ENCODE measurements at regions not wholly inside any gene's neighbourhood (a gene's known extent, or its start where the extent isn't known, plus 50 kb on each side); places are given as distances from the start of the nearest gene placed in this dataset.
"Not testable (repeated sequence)": the region's sequence is repeated elsewhere in the genome, so short reads cannot be mapped to it uniquely, and the experiment has no call there.

GRCh38 chr2:175796422-175796821 lies 205.6 kb downstream of the LNPK start:
- not testable (repeated sequence) for DNase-seq; H3K27ac Mint-ChIP-seq; H3K4me3 ChIP-seq (ENCODE audit: low read depth, low read length); H3K4me1 ChIP-seq (ENCODE audit: control insufficient read depth, insufficient read depth, low read length, poor library complexity, severe bottlenecking); H3K4me1 Mint-ChIP-seq; H3K4me3 Mint-ChIP-seq; H3K27ac ChIP-seq (ENCODE audit: insufficient read depth, low read length, poor library complexity, severe bottlenecking); H3K27me3 Mint-ChIP-seq; H3K36me3 ChIP-seq (ENCODE audit: control insufficient read depth, insufficient read depth, low read length); ATAC-seq (ENCODE audit: low read depth in 2 of 2); H3K9me3 ChIP-seq (ENCODE audit: control insufficient read depth in 2 of 2, low read length in 2 of 2); H3K27me3 ChIP-seq (ENCODE audit: control insufficient read depth, insufficient read depth, low read length); H3K36me3 Mint-ChIP-seq
- H3K9me3 Mint-ChIP-seq = peaks cover 2 to 29% (median 9%) of the 10 kb centered on the region in 7 donors

GRCh38 chr2:175793648-175794047 lies 208.4 kb downstream of the LNPK start:
- no peak for ATAC-seq (ENCODE audit: low read depth in 2 of 2)
- no peaks in the 10 kb centered on the region for H3K36me3 Mint-ChIP-seq
- no peak overlapping the region for H3K27ac ChIP-seq (ENCODE audit: insufficient read depth, low read length, poor library complexity, severe bottlenecking)
- H3K27me3 ChIP-seq (ENCODE audit: control insufficient read depth, insufficient read depth, low read length) = no peaks in the 10 kb centered on the region
- peaks cover 2 to 27% (median 9%) of the 10 kb centered on the region in 7 donors for H3K9me3 Mint-ChIP-seq
- H3K4me1 ChIP-seq (ENCODE audit: control insufficient read depth, insufficient read depth, low read length, poor library complexity, severe bottlenecking) = no peaks in the 10 kb centered on the region
- no peak overlapping the region for H3K4me3 Mint-ChIP-seq
- no peak overlapping the region for H3K27ac Mint-ChIP-seq
- no peaks in the 10 kb centered on the region for H3K36me3 ChIP-seq (ENCODE audit: control insufficient read depth, insufficient read depth, low read length)
- peaks cover 0 to 4% of the 10 kb centered on the region in 2 experiments for H3K9me3 ChIP-seq (ENCODE audit: control insufficient read depth in 2 of 2, low read length in 2 of 2)
- DNase-seq = no peak
- H3K27me3 Mint-ChIP-seq = peaks cover 8% of the 10 kb centered on the region
- no peaks in the 10 kb centered on the region for H3K4me1 Mint-ChIP-seq
- H3K4me3 ChIP-seq (ENCODE audit: low read depth, low read length) = no peak overlapping the region

- H3K27ac ChIP-seq (ENCODE audit: insufficient read depth, low read length, poor library complexity, severe bottlenecking) = no peak overlapping the region
- H3K4me1 ChIP-seq (ENCODE audit: control insufficient read depth, insufficient read depth, low read length, poor library complexity, severe bottlenecking) = no peaks in the 10 kb centered on the region
- H3K27me3 Mint-ChIP-seq = peaks cover 8% of the 10 kb centered on the region
- no peak overlapping the region for H3K4me3 Mint-ChIP-seq
- peaks cover 1 to 20% (median 5%) of the 10 kb centered on the region in 7 donors for H3K9me3 Mint-ChIP-seq
- H3K4me3 ChIP-seq (ENCODE audit: low read depth, low read length) = no peak overlapping the region
- no peaks in the 10 kb centered on the region for H3K4me1 Mint-ChIP-seq
- peaks cover 0 to 4% of the 10 kb centered on the region in 2 experiments for H3K9me3 ChIP-seq (ENCODE audit: control insufficient read depth in 2 of 2, low read length in 2 of 2)
- ATAC-seq (ENCODE audit: low read depth in 2 of 2) = no peak
- no peaks in the 10 kb centered on the region for H3K27me3 ChIP-seq (ENCODE audit: control insufficient read depth, insufficient read depth, low read length)
- H3K36me3 Mint-ChIP-seq = no peaks in the 10 kb centered on the region
- no peaks in the 10 kb centered on the region for H3K36me3 ChIP-seq (ENCODE audit: control insufficient read depth, insufficient read depth, low read length)
- DNase-seq = no peak
- H3K27ac Mint-ChIP-seq = no peak overlapping the region
These were observed 209.2 kb downstream of the LNPK start for GRCh38 chr2:175792881-175793280.

- Mint-ChIP-seq H3K4me1 (no peaks in the 10 kb centered on the region), H3K9me3 (peaks cover 0 to 18% (median 5%) of the 10 kb centered on the region in 7 donors)
These were observed 209.9 kb downstream of the LNPK start for GRCh38 chr2:175792199-175792598.

GRCh38 chr2:175786471-175787124 lies 215.5 kb downstream of the LNPK start:
- no peak overlapping the region for H3K4me3 ChIP-seq (ENCODE audit: low read depth, low read length)
- H3K4me1 ChIP-seq (ENCODE audit: control insufficient read depth, insufficient read depth, low read length, poor library complexity, severe bottlenecking) = no peaks in the 10 kb centered on the region
- ATAC-seq (ENCODE audit: low read depth in 2 of 2) (no peak), DNase-seq (no peak)
- no peak overlapping the region for H3K4me3 Mint-ChIP-seq
- H3K36me3 Mint-ChIP-seq = no peaks in the 10 kb centered on the region
- H3K27ac ChIP-seq (ENCODE audit: insufficient read depth, low read length, poor library complexity, severe bottlenecking) = no peak overlapping the region
- no peaks in the 10 kb centered on the region for H3K36me3 ChIP-seq (ENCODE audit: control insufficient read depth, insufficient read depth, low read length)
- no peaks in the 10 kb centered on the region for H3K9me3 Mint-ChIP-seq
- H3K27me3 ChIP-seq (ENCODE audit: control insufficient read depth, insufficient read depth, low read length) = no peaks in the 10 kb centered on the region
- H3K4me1 Mint-ChIP-seq = no peaks in the 10 kb centered on the region
- no peak overlapping the region for H3K27ac Mint-ChIP-seq
- peaks cover 4% of the 10 kb centered on the region for H3K27me3 Mint-ChIP-seq
- no peaks in the 10 kb centered on the region for H3K9me3 ChIP-seq (ENCODE audit: control insufficient read depth in 2 of 2, low read length in 2 of 2)

More at GRCh38 chr2:175792199-175792598, 209.9 kb downstream of the LNPK start:
- H3K4me3 ChIP-seq (ENCODE audit: low read depth, low read length) = no peak overlapping the region
- peaks cover 0 to 4% of the 10 kb centered on the region in 2 experiments for H3K9me3 ChIP-seq (ENCODE audit: control insufficient read depth in 2 of 2, low read length in 2 of 2)
- DNase-seq (no peak), ATAC-seq (ENCODE audit: low read depth in 2 of 2) (no peak)
- Mint-ChIP-seq H3K27ac (no peak overlapping the region), H3K36me3 (no peaks in the 10 kb centered on the region), H3K4me3 (no peak overlapping the region), H3K27me3 (peaks cover 8% of the 10 kb centered on the region)
- H3K4me1 ChIP-seq (ENCODE audit: control insufficient read depth, insufficient read depth, low read length, poor library complexity, severe bottlenecking) = no peaks in the 10 kb centered on the region
- no peaks in the 10 kb centered on the region for H3K36me3 ChIP-seq (ENCODE audit: control insufficient read depth, insufficient read depth, low read length)
- no peaks in the 10 kb centered on the region for H3K27me3 ChIP-seq (ENCODE audit: control insufficient read depth, insufficient read depth, low read length)
- no peak overlapping the region for H3K27ac ChIP-seq (ENCODE audit: insufficient read depth, low read length, poor library complexity, severe bottlenecking)

- DNase-seq; H3K4me3 Mint-ChIP-seq; H3K4me1 ChIP-seq (ENCODE audit: control insufficient read depth, insufficient read depth, low read length, poor library complexity, severe bottlenecking); H3K27me3 Mint-ChIP-seq; H3K4me3 ChIP-seq (ENCODE audit: low read depth, low read length); H3K27me3 ChIP-seq (ENCODE audit: control insufficient read depth, insufficient read depth, low read length); ATAC-seq (ENCODE audit: low read depth in 2 of 2); H3K36me3 ChIP-seq (ENCODE audit: control insufficient read depth, insufficient read depth, low read length); H3K4me1 Mint-ChIP-seq; H3K9me3 ChIP-seq (ENCODE audit: control insufficient read depth in 2 of 2, low read length in 2 of 2); H3K36me3 Mint-ChIP-seq; H3K27ac ChIP-seq (ENCODE audit: insufficient read depth, low read length, poor library complexity, severe bottlenecking): not testable (repeated sequence)
- Mint-ChIP-seq H3K27ac (peak overlapping the region in 1 of 3 donors; percentile 57), H3K9me3 (peaks cover 0 to 12% (median 4%) of the 10 kb centered on the region in 7 donors)
These were observed 224.7 kb downstream of the LNPK start for GRCh38 chr2:175777337-175777736.

GRCh38 chr2:175769200-175769599 lies 232.9 kb downstream of the LNPK start:
- no peaks in the 10 kb centered on the region for H3K4me1 Mint-ChIP-seq
- no peaks in the 10 kb centered on the region for H3K4me1 ChIP-seq (ENCODE audit: control insufficient read depth, insufficient read depth, low read length, poor library complexity, severe bottlenecking)
- no peaks in the 10 kb centered on the region for H3K27me3 ChIP-seq (ENCODE audit: control insufficient read depth, insufficient read depth, low read length)
- no peak overlapping the region for H3K4me3 ChIP-seq (ENCODE audit: low read depth, low read length)
- H3K36me3 Mint-ChIP-seq = no peaks in the 10 kb centered on the region
- H3K9me3 ChIP-seq (ENCODE audit: control insufficient read depth in 2 of 2, low read length in 2 of 2) = no peaks in the 10 kb centered on the region
- no peak overlapping the region for H3K27ac ChIP-seq (ENCODE audit: insufficient read depth, low read length, poor library complexity, severe bottlenecking)
- ATAC-seq (ENCODE audit: low read depth in 2 of 2) (no peak), DNase-seq (no peak)
- no peaks in the 10 kb centered on the region for H3K36me3 ChIP-seq (ENCODE audit: control insufficient read depth, insufficient read depth, low read length)
- no peak overlapping the region for H3K4me3 Mint-ChIP-seq
- H3K9me3 Mint-ChIP-seq = peaks cover 0 to 8% (median 2%) of the 10 kb centered on the region in 7 donors
- H3K27me3 Mint-ChIP-seq = no peaks in the 10 kb centered on the region
- no peak overlapping the region for H3K27ac Mint-ChIP-seq

- H3K4me1 Mint-ChIP-seq = no peaks in the 10 kb centered on the region
- no peak for DNase-seq
- no peaks in the 10 kb centered on the region for H3K4me1 ChIP-seq (ENCODE audit: control insufficient read depth, insufficient read depth, low read length, poor library complexity, severe bottlenecking)
- H3K27ac Mint-ChIP-seq = no peak overlapping the region
- no peaks in the 10 kb centered on the region for H3K36me3 Mint-ChIP-seq
- peaks cover 0 to 5% (median 2%) of the 10 kb centered on the region in 7 donors for H3K9me3 Mint-ChIP-seq
- H3K9me3 ChIP-seq (ENCODE audit: control insufficient read depth in 2 of 2, low read length in 2 of 2) = no peaks in the 10 kb centered on the region
- no peak for ATAC-seq (ENCODE audit: low read depth in 2 of 2)
- H3K4me3 Mint-ChIP-seq = no peak overlapping the region
- no peaks in the 10 kb centered on the region for H3K27me3 ChIP-seq (ENCODE audit: control insufficient read depth, insufficient read depth, low read length)
- no peak overlapping the region for H3K4me3 ChIP-seq (ENCODE audit: low read depth, low read length)
- H3K27me3 Mint-ChIP-seq = no peaks in the 10 kb centered on the region
- H3K27ac ChIP-seq (ENCODE audit: insufficient read depth, low read length, poor library complexity, severe bottlenecking) = no peak overlapping the region
- H3K36me3 ChIP-seq (ENCODE audit: control insufficient read depth, insufficient read depth, low read length) = no peaks in the 10 kb centered on the region
These were observed 235.2 kb downstream of the LNPK start for GRCh38 chr2:175766880-175767279.

All from CD4-positive, CD25-positive, alpha-beta regulatory T cell (primary cell).